Trophoblast cell (in vitro differentiated cells and primary cell): ENCODE measurements at regions not wholly inside any gene's neighbourhood (a gene's known extent, or its start where the extent isn't known, plus 50 kb on each side); places are given as distances from the start of the nearest gene placed in this dataset.

Experiments used
- DNase-seq, 2 donors: peaks; one replicate each; pipeline ENCODE4 v3.0.0-alpha.2; 2016
- H2AFZ ChIP-seq: 2 replicates; pipeline ENCODE4 v1.6.1; 2013; ENCODE audit warnings: low read length, moderate library complexity, mild to moderate bottlenecking; ENCODE audit not compliant: insufficient read depth, poor library complexity
- H2AK5ac ChIP-seq: 2 replicates; pipeline ENCODE4 v1.6.1; 2013; ENCODE audit warnings: mild to moderate bottlenecking, low read length
- H2BK120ac ChIP-seq: 2 replicates; pipeline ENCODE4 v1.6.1; 2013; ENCODE audit warnings: low read length, mild to moderate bottlenecking, moderate library complexity; ENCODE audit not compliant: insufficient read depth, poor library complexity
- H2BK12ac ChIP-seq: 2 replicates; pipeline ENCODE4 v1.6.1; 2013; ENCODE audit warnings: mild to moderate bottlenecking, low read length, moderate library complexity
- H2BK5ac ChIP-seq: 2 replicates; pipeline ENCODE4 v1.6.1; 2013; ENCODE audit warnings: low read length, low read depth, moderate library complexity, mild to moderate bottlenecking; ENCODE audit not compliant: poor library complexity
- H3K14ac ChIP-seq: 2 replicates; pipeline ENCODE4 v1.6.1; 2013; ENCODE audit warnings: mild to moderate bottlenecking, low read length
- H3K18ac ChIP-seq: 2 replicates; pipeline ENCODE4 v1.6.1; 2013; ENCODE audit warnings: mild to moderate bottlenecking, low read length
- H3K23ac ChIP-seq: 2 replicates; pipeline ENCODE4 v1.6.1; 2013; ENCODE audit warnings: low read length
- H3K27ac ChIP-seq: 2 replicates; pipeline ENCODE4 v1.5.1; 2013; ENCODE audit warnings: low read depth, mild to moderate bottlenecking, inconsistent platforms, low read length, moderate library complexity
- H3K27me3 ChIP-seq: 2 replicates; pipeline ENCODE4 v1.6.1; 2013; ENCODE audit warnings: inconsistent platforms, mild to moderate bottlenecking, low read length, moderate library complexity; ENCODE audit not compliant: insufficient read depth
- H3K36me3 ChIP-seq, 2 experiments: 1 replicate in 1 of 2; 2 replicates in 1 of 2; pipeline ENCODE4 v1.6.1; 2013; ENCODE audit warnings: low read length in 2 of 2, mild to moderate bottlenecking in 2 of 2, moderate library complexity in 1 of 2; ENCODE audit not compliant: insufficient read depth in 2 of 2, control insufficient read depth in 1 of 2
- H3K4ac ChIP-seq: 2 replicates; pipeline ENCODE4 v1.6.1; 2013; ENCODE audit warnings: low read depth, mild to moderate bottlenecking, low read length, moderate library complexity
- H3K4me1 ChIP-seq, 2 experiments: 1 replicate in 1 of 2; 2 replicates in 1 of 2; pipeline ENCODE4 v1.6.1; 2013; ENCODE audit warnings: low read length in 2 of 2, mild to moderate bottlenecking in 2 of 2, moderate library complexity in 1 of 2; ENCODE audit not compliant: insufficient read depth in 2 of 2, control insufficient read depth in 1 of 2
- H3K4me2 ChIP-seq: 2 replicates; pipeline ENCODE4 v1.6.1; 2013; ENCODE audit warnings: inconsistent platforms, mild to moderate bottlenecking, low read length, moderate library complexity
- H3K4me3 ChIP-seq: 2 replicates; pipeline ENCODE4 v1.5.1; 2013; ENCODE audit warnings: mild to moderate bottlenecking, low read depth, low read length, inconsistent platforms
- H3K79me1 ChIP-seq: one replicate; pipeline ENCODE4 v1.6.1; 2013; ENCODE audit warnings: low read length
- H3K79me2 ChIP-seq: 2 replicates; pipeline ENCODE4 v1.6.1; 2013; ENCODE audit warnings: low read length, mild to moderate bottlenecking; ENCODE audit not compliant: control insufficient read depth, insufficient read depth, poor library complexity
- H3K9ac ChIP-seq: 2 replicates; pipeline ENCODE4 v1.6.1; 2013; ENCODE audit warnings: mild to moderate bottlenecking, low read length
- H3K9me3 ChIP-seq: 2 replicates; pipeline ENCODE4 v1.6.1; 2013; ENCODE audit warnings: low read depth, mild to moderate bottlenecking, control low read depth, inconsistent platforms, low read length; ENCODE audit not compliant: insufficient read depth
- H4K12ac ChIP-seq: 2 replicates; pipeline ENCODE4 v1.6.1; 2013; ENCODE audit warnings: low read depth, mild to moderate bottlenecking, low read length, moderate library complexity
- H4K8ac ChIP-seq: 2 replicates; pipeline ENCODE4 v1.6.1; 2013; ENCODE audit warnings: low read depth, mild to moderate bottlenecking, low read length, moderate library complexity
- H4K91ac ChIP-seq: one replicate; pipeline ENCODE4 v1.6.1; 2013; ENCODE audit warnings: low read depth, mild to moderate bottlenecking, low read length, moderate library complexity
- WGBS: extraction: QIAGEN DNeasy Blood & Tissue Kit; methylation state at CpG from one replicate; pipeline ENCODE4 v1.1.7; 2013; ENCODE audit warnings: missing lambda C conversion rate; ENCODE audit not compliant: insufficient read length, insufficient coverage; ENCODE audit errors: extremely low coverage; 5-methylcytosine and 5-hydroxymethylcytosine counted together

DNA sequence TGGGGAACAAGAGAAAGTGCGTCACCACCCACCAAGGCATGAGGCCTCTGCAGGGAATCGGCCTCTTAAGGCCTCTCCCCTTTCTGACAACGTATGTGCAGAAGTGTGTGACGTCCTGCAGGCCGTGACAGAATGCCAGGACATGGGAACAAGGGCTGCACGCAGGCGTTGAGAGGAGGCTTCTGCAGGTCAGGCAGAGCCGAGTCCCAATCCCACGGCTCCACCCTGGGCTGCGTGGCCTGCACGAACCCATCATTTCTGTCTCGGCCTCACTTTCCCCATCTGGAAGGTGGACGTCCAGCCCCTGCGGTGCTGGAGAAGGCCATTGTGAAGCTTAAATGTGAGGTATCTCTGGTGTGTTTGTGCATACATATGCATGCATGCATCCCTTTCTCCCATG, 61.8 kb downstream of the SHANK2 start:
- no peaks in the 10 kb centered on the region for H3K79me1 ChIP-seq
- H3K23ac ChIP-seq, result no peak overlapping the region
- H3K4me1 ChIP-seq, result no peaks in the 10 kb centered on the region
- no peak overlapping the region for H3K27ac ChIP-seq
- no peak overlapping the region for H4K8ac ChIP-seq
- H3K9ac ChIP-seq, result no peak overlapping the region
- peaks cover 7 to 18% of the 10 kb centered on the region in 2 experiments for H3K36me3 ChIP-seq
- peaks cover 2% of the 10 kb centered on the region for H3K79me2 ChIP-seq
- H2BK12ac ChIP-seq, result no peak overlapping the region
- no peak overlapping the region for H2AFZ ChIP-seq
- H4K91ac ChIP-seq, result no peak overlapping the region
- H3K4ac ChIP-seq, result no peak overlapping the region
- no peak overlapping the region for H3K4me2 ChIP-seq
- no peak overlapping the region for H2BK5ac ChIP-seq
- no peak for DNase-seq
- H4K12ac ChIP-seq, result no peak overlapping the region
- no peak overlapping the region for H2AK5ac ChIP-seq
- no peak overlapping the region for H3K18ac ChIP-seq
- no peaks in the 10 kb centered on the region for H3K27me3 ChIP-seq
- H3K9me3 ChIP-seq, result no peaks in the 10 kb centered on the region
- no peak overlapping the region for H3K4me3 ChIP-seq
- WGBS, result no CpG with 5 or more reads among the region's 14 CpGs
- no peak overlapping the region for H3K14ac ChIP-seq
- no peak overlapping the region for H2BK120ac ChIP-seq

DNA sequence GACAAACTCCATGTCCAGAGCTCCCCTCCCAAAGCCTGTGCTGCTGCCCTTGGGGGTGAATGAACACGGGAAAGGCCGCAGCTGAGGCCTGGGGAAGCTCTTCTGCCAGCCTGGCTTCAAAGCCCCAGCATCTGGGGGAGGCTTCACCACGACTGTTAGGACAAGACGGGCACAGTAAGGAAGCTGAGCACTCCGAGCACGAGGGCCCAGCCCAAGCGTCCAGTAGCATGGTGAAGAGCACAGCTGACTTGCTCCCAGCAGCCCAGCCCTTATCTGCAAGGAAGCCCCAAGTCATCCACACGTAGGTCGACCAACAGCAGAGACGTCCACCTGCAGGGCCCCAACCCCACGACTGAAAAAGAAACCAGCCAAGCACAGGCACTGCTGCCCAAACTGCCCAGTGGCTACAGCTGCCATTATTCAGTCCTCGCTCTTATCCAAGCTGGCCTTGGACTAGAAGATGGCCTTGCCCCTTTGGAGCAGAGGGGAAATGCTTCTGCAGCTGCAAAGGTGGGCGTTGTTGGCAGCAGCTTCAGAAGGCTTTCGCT, 62.5 kb downstream of the SHANK2 start:
- Histone ChIP-seq H2BK120ac (no peak overlapping the region), H3K27ac (no peak overlapping the region), H3K4me2 (no peak overlapping the region), H3K4me3 (no peak overlapping the region), H3K4me1 (no peaks in the 10 kb centered on the region), H3K79me1 (no peaks in the 10 kb centered on the region), H3K27me3 (no peaks in the 10 kb centered on the region), H4K8ac (no peak overlapping the region), H2BK5ac (no peak overlapping the region), H3K18ac (no peak overlapping the region), H3K23ac (no peak overlapping the region), H3K9me3 (no peaks in the 10 kb centered on the region), H3K14ac (no peak overlapping the region), H3K36me3 (peaks cover 7 to 18% of the 10 kb centered on the region in 2 experiments), H4K12ac (no peak overlapping the region), H2AFZ (no peak overlapping the region), H3K9ac (no peak overlapping the region), H3K79me2 (peaks cover 2% of the 10 kb centered on the region), H2BK12ac (no peak overlapping the region), H3K4ac (no peak overlapping the region), H4K91ac (no peak overlapping the region), H2AK5ac (no peak overlapping the region)
- no peak for DNase-seq
- no CpG with 5 or more reads among the region's 14 CpGs for WGBS

GRCh38 chr11:71188886-71189767, 63.2 kb downstream of the SHANK2 start:
- no peaks in the 10 kb centered on the region for H3K27me3 ChIP-seq
- no peak overlapping the region for H3K4ac ChIP-seq
- H3K4me1 ChIP-seq, result no peaks in the 10 kb centered on the region
- H4K8ac ChIP-seq, result no peak overlapping the region
- no peak overlapping the region for H3K14ac ChIP-seq
- H3K23ac ChIP-seq, result no peak overlapping the region
- no peak overlapping the region for H2AK5ac ChIP-seq
- no peak overlapping the region for H3K18ac ChIP-seq
- no peak for DNase-seq
- WGBS, result no CpG with 5 or more reads among the region's 20 CpGs
- H3K4me2 ChIP-seq, result no peak overlapping the region
- no peak overlapping the region for H2AFZ ChIP-seq
- no peaks in the 10 kb centered on the region for H3K9me3 ChIP-seq
- no peak overlapping the region for H4K12ac ChIP-seq
- H4K91ac ChIP-seq, result no peak overlapping the region
- H3K27ac ChIP-seq, result no peak overlapping the region
- no peak overlapping the region for H3K4me3 ChIP-seq
- H2BK5ac ChIP-seq, result no peak overlapping the region
- H2BK12ac ChIP-seq, result no peak overlapping the region
- no peak overlapping the region for H2BK120ac ChIP-seq
- no peaks in the 10 kb centered on the region for H3K79me1 ChIP-seq
- peaks cover 4 to 17% of the 10 kb centered on the region in 2 experiments for H3K36me3 ChIP-seq
- no peak overlapping the region for H3K9ac ChIP-seq
- peaks cover 2% of the 10 kb centered on the region for H3K79me2 ChIP-seq

DNA sequence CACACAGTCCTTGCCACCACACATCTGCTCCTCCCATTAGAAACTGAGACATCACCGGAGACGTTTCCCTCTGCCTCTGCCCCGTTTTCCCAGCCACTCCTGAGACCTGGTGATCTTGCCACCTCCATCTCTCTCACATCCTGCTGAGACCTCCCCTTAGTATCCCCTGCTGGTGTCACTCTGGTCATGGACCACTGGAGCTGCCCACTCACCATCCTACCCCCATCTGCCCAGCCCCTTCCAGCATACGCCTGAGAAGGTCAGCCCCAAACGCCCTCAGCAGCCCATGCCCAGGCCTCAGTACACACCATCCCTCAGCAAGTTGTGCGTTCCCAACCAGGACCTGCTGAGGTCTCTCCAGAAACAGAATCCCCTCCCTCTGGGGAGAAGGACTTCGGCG, 64.3 kb downstream of the SHANK2 start:
- no peaks in the 10 kb centered on the region for H3K4me1 ChIP-seq
- no peak overlapping the region for H3K4ac ChIP-seq
- no peak overlapping the region for H2BK12ac ChIP-seq
- H2BK120ac ChIP-seq, result no peak overlapping the region
- no peak overlapping the region for H4K12ac ChIP-seq
- H3K27ac ChIP-seq, result no peak overlapping the region
- WGBS, result no CpG with 5 or more reads among the region's 8 CpGs
- H2AFZ ChIP-seq, result no peak overlapping the region
- H4K8ac ChIP-seq, result no peak overlapping the region
- peaks cover 0 to 10% of the 10 kb centered on the region in 2 experiments for H3K36me3 ChIP-seq
- no peaks in the 10 kb centered on the region for H3K79me1 ChIP-seq
- no peak overlapping the region for H3K9ac ChIP-seq
- H3K14ac ChIP-seq, result no peak overlapping the region
- no peaks in the 10 kb centered on the region for H3K9me3 ChIP-seq
- H3K18ac ChIP-seq, result no peak overlapping the region
- H3K23ac ChIP-seq, result no peak overlapping the region
- no peak for DNase-seq
- H2AK5ac ChIP-seq, result no peak overlapping the region
- no peak overlapping the region for H2BK5ac ChIP-seq
- H3K4me3 ChIP-seq, result no peak overlapping the region
- H3K27me3 ChIP-seq, result no peaks in the 10 kb centered on the region
- H3K4me2 ChIP-seq, result no peak overlapping the region
- H3K79me2 ChIP-seq, result peaks cover 2% of the 10 kb centered on the region
- H4K91ac ChIP-seq, result no peak overlapping the region
